ENCODE measurements at regions not wholly inside any gene's neighbourhood (a gene's known extent, or its start where the extent isn't known, plus 50 kb on each side); places are given as distances from the start of the nearest gene placed in this dataset.
A peak's percentile ranks its signal among the peaks of the same experiment; 100 is the strongest.

- TF ChIP-seq CTCF (IDR thresholded peaks at IDR 0.05) = no peak
These were observed 173.5 kb downstream of the ASMT start for GRCh38 chrX:1788300-1788911.

GRCh38 chrX:1792636-1793035, 177.8 kb downstream of the ASMT start:
- no peak for TF ChIP-seq CTCF (IDR thresholded peaks at IDR 0.05)
- H3K27ac Mint-ChIP-seq (ENCODE audit: unreplicated experiment) = no peak overlapping the region
- H3K4me3 Mint-ChIP-seq (ENCODE audit: unreplicated experiment) = no peak overlapping the region
- no peaks in the 10 kb centered on the region for H3K27me3 Mint-ChIP-seq (ENCODE audit: unreplicated experiment)
- H3K4me1 Mint-ChIP-seq (ENCODE audit: unreplicated experiment) = no peaks in the 10 kb centered on the region
- H3K36me3 Mint-ChIP-seq (ENCODE audit: unreplicated experiment) = no peaks in the 10 kb centered on the region
- no peaks in the 10 kb centered on the region for H3K9me3 Mint-ChIP-seq (ENCODE audit: unreplicated experiment)
- DNase-seq (ENCODE audit: extremely low spot score, unreplicated experiment) = no peak

More at GRCh38 chrX:1788300-1788911, 173.5 kb downstream of the ASMT start:
- H3K36me3 Mint-ChIP-seq (ENCODE audit: unreplicated experiment) = no peaks in the 10 kb centered on the region
- peaks cover 12% of the 10 kb centered on the region for H3K9me3 Mint-ChIP-seq (ENCODE audit: unreplicated experiment)
- no peak overlapping the region for H3K27ac Mint-ChIP-seq (ENCODE audit: unreplicated experiment)
- peak; percentile 51 for DNase-seq (ENCODE audit: extremely low spot score, unreplicated experiment)
- no peaks in the 10 kb centered on the region for H3K4me1 Mint-ChIP-seq (ENCODE audit: unreplicated experiment)
- H3K4me3 Mint-ChIP-seq (ENCODE audit: unreplicated experiment) = no peak overlapping the region
- peaks cover 3% of the 10 kb centered on the region for H3K27me3 Mint-ChIP-seq (ENCODE audit: unreplicated experiment)

GRCh38 chrX:1794586-1794985, 179.7 kb downstream of the ASMT start:
- no peak overlapping the region for H3K27ac Mint-ChIP-seq (ENCODE audit: unreplicated experiment)
- H3K4me1 Mint-ChIP-seq (ENCODE audit: unreplicated experiment) = peaks cover 5% of the 10 kb centered on the region
- H3K36me3 Mint-ChIP-seq (ENCODE audit: unreplicated experiment) = no peaks in the 10 kb centered on the region
- TF ChIP-seq CTCF (IDR thresholded peaks at IDR 0.05) = no peak
- no peaks in the 10 kb centered on the region for H3K9me3 Mint-ChIP-seq (ENCODE audit: unreplicated experiment)
- no peak overlapping the region for H3K4me3 Mint-ChIP-seq (ENCODE audit: unreplicated experiment)
- H3K27me3 Mint-ChIP-seq (ENCODE audit: unreplicated experiment) = no peaks in the 10 kb centered on the region
- DNase-seq (ENCODE audit: extremely low spot score, unreplicated experiment) = no peak

- Mint-ChIP-seq H3K27ac (ENCODE audit: unreplicated experiment) (no peak overlapping the region), H3K4me3 (ENCODE audit: unreplicated experiment) (no peak overlapping the region), H3K4me1 (ENCODE audit: unreplicated experiment) (peaks cover 8% of the 10 kb centered on the region), H3K36me3 (ENCODE audit: unreplicated experiment) (no peaks in the 10 kb centered on the region), H3K9me3 (ENCODE audit: unreplicated experiment) (no peaks in the 10 kb centered on the region), H3K27me3 (ENCODE audit: unreplicated experiment) (peaks cover 4% of the 10 kb centered on the region)
- TF ChIP-seq CTCF (IDR thresholded peaks at IDR 0.05) = no peak
- no peak for DNase-seq (ENCODE audit: extremely low spot score, unreplicated experiment)
These were observed 188.1 kb downstream of the ASMT start for GRCh38 chrX:1802912-1803311.

- H3K4me3 Mint-ChIP-seq (ENCODE audit: unreplicated experiment) = no peak overlapping the region
These were observed 188.9 kb downstream of the ASMT start for GRCh38 chrX:1803741-1804140.

More at GRCh38 chrX:1803741-1804140, 188.9 kb downstream of the ASMT start:
- Mint-ChIP-seq H3K4me1 (ENCODE audit: unreplicated experiment) (peaks cover 8% of the 10 kb centered on the region), H3K27me3 (ENCODE audit: unreplicated experiment) (peaks cover 4% of the 10 kb centered on the region), H3K36me3 (ENCODE audit: unreplicated experiment) (no peaks in the 10 kb centered on the region), H3K27ac (ENCODE audit: unreplicated experiment) (no peak overlapping the region), H3K9me3 (ENCODE audit: unreplicated experiment) (no peaks in the 10 kb centered on the region)
- DNase-seq (ENCODE audit: extremely low spot score, unreplicated experiment) = no peak
- TF ChIP-seq CTCF (IDR thresholded peaks at IDR 0.05) = no peak

Measured in osteocyte (in vitro differentiated cells).